GM23338 (cell line): ENCODE measurements at regions not wholly inside any gene's neighbourhood (a gene's known extent, or its start where the extent isn't known, plus 50 kb on each side); places are given as distances from the start of the nearest gene placed in this dataset.
"Not testable (repeated sequence)": the region's sequence is repeated elsewhere in the genome, so short reads cannot be mapped to it uniquely, and the experiment has no call there.

Source experiments
- ATAC-seq: fragments of 200-7000 bp; cut with Tn5 transposase; 3 replicates; pipeline ENCODE4 v1.9.1; 2020
- DNase-seq: peaks from one replicate; pipeline ENCODE4 v3.0.0-alpha.2; 2015; ENCODE audit warnings: low spot score
- H2AFZ ChIP-seq: fragments of 200-600 bp; sonication (generic); 2 replicates; pipeline ENCODE4 v1.8.0; 2016; ENCODE audit warnings: antibody characterized with exemption, mild to moderate bottlenecking, moderate library complexity
- H3F3A ChIP-seq: fragments of 200-600 bp; sonication (generic); replicated peaks from 2 replicates; pipeline ENCODE4 v1.8.0; 2017; ENCODE audit warnings: antibody characterized with exemption, mixed run types, low read depth
- H3K27ac ChIP-seq: fragments of 200-600 bp; sonication (generic); 2 replicates; pipeline ENCODE4 v1.6.1; 2016; ENCODE audit warnings: low read depth
- H3K27me3 ChIP-seq: fragments of 200-600 bp; sonication (generic); 2 replicates; pipeline ENCODE4 v1.8.0; 2016; ENCODE audit warnings: mild to moderate bottlenecking, mixed run types, moderate library complexity; ENCODE audit not compliant: insufficient read depth
- H3K36me3 ChIP-seq: fragments of 200-600 bp; sonication (generic); 2 replicates; pipeline ENCODE4 v1.8.0; 2016; ENCODE audit warnings: mild to moderate bottlenecking; ENCODE audit not compliant: insufficient read depth
- H3K4me1 ChIP-seq: fragments of 200-600 bp; sonication (generic); 2 replicates; pipeline ENCODE4 v1.8.0; 2016; ENCODE audit warnings: mild to moderate bottlenecking, moderate library complexity; ENCODE audit not compliant: insufficient read depth
- H3K4me2 ChIP-seq: fragments of 200-600 bp; sonication (generic); 2 replicates; pipeline ENCODE4 v1.7.1; 2017; ENCODE audit warnings: mixed run types
- H3K4me3 ChIP-seq: fragments of 200-600 bp; sonication (generic); 2 replicates; pipeline ENCODE4 v1.6.1; 2016; ENCODE audit warnings: mixed run types
- H3K79me2 ChIP-seq: fragments of 200-600 bp; sonication (generic); replicated peaks from 2 replicates; pipeline ENCODE4 v1.8.0; 2017; ENCODE audit warnings: mild to moderate bottlenecking; ENCODE audit not compliant: insufficient read depth
- H3K9me2 ChIP-seq: fragments of 200-600 bp; sonication (generic); 2 replicates; pipeline ENCODE4 v1.8.0; 2017; ENCODE audit not compliant: insufficient read depth
- H4K20me1 ChIP-seq: fragments of 200-600 bp; sonication (generic); replicated peaks from 2 replicates; pipeline ENCODE4 v1.8.0; 2017; ENCODE audit warnings: mild to moderate bottlenecking; ENCODE audit not compliant: insufficient read depth
- H3K27ac Mint-ChIP-seq: 2 replicates; pipeline ENCODE4 v1.8.0; 2020; ENCODE audit warnings: inconsistent platforms, mild to moderate bottlenecking, moderate library complexity, mixed read lengths
- H3K27me3 Mint-ChIP-seq: 3 replicates; pipeline ENCODE4 v1.8.0; 2022; ENCODE audit warnings: low read depth, mild to moderate bottlenecking, moderate library complexity, mixed read lengths, inconsistent platforms; ENCODE audit not compliant: insufficient read depth, poor library complexity
- H3K36me3 Mint-ChIP-seq: 3 replicates; pipeline ENCODE4 v1.8.0; 2021; ENCODE audit warnings: low read depth, mild to moderate bottlenecking, inconsistent platforms, moderate library complexity, mixed read lengths
- H3K4me1 Mint-ChIP-seq: 3 replicates; pipeline ENCODE4 v1.8.0; 2020; ENCODE audit warnings: mild to moderate bottlenecking, inconsistent platforms, mixed read lengths
- H3K4me3 Mint-ChIP-seq: 3 replicates; pipeline ENCODE4 v1.8.0; 2021; ENCODE audit warnings: moderate library complexity, mild to moderate bottlenecking, inconsistent platforms, mixed read lengths
- H3K9me3 Mint-ChIP-seq: 3 replicates; pipeline ENCODE4 v1.8.0; 2020; ENCODE audit warnings: moderate library complexity, mild to moderate bottlenecking, inconsistent platforms, mixed read lengths
- CREB1 ChIP-seq: fragments of 250-450 bp; sonication (Bioruptor Pico); IDR thresholded peaks from 2 replicates; pipeline ENCODE4 v1.5.0; 2020; ENCODE audit warnings: low read depth, mild to moderate bottlenecking, moderate library complexity
- EZH2 ChIP-seq: fragments of 200-600 bp; sonication (generic); IDR thresholded peaks from one replicate; pipeline ENCODE4 v1.8.0; 2017; ENCODE audit warnings: antibody characterized with exemption, mild to moderate bottlenecking, low read depth; ENCODE audit not compliant: unreplicated experiment
- JUNB ChIP-seq: IDR thresholded peaks from one replicate; pipeline ENCODE4 v1.6.1; 2016; ENCODE audit warnings: antibody characterized with exemption; ENCODE audit not compliant: unreplicated experiment
- POLR2AphosphoS5 ChIP-seq: IDR thresholded peaks from 2 replicates; pipeline ENCODE4 v1.6.1; 2016; ENCODE audit warnings: antibody characterized with exemption, low read depth
- STAT1 ChIP-seq: IDR thresholded peaks from one replicate; pipeline ENCODE4 v1.6.1; 2016; ENCODE audit warnings: antibody characterized with exemption; ENCODE audit not compliant: unreplicated experiment
- ZNF114 ChIP-seq: fragments of 250-450 bp; sonication (Bioruptor Pico); IDR thresholded peaks from 2 replicates; pipeline ENCODE4 v1.5.0; 2020; ENCODE audit warnings: mild to moderate bottlenecking, moderate library complexity
- TF ChIP-seq, protein P1 (sequence below): IDR thresholded peaks from 2 replicates; pipeline ENCODE4 v1.6.1; 2016; ENCODE audit warnings: antibody characterized with exemption
- TF ChIP-seq, protein P2 (sequence below), 2 experiments: fragments of 200-600 bp in 1 of 2; sonication (generic) in 1 of 2; conservative IDR thresholded peaks; 2 replicates each; pipeline versions ENCODE4 v1.5.1 to v1.6.1; 2016 to 2017; ENCODE audit warnings: antibody characterized with exemption in 2 of 2, low read depth in 2 of 2, mild to moderate bottlenecking in 2 of 2, moderate library complexity in 1 of 2
- TF ChIP-seq, protein P3 (sequence below): IDR thresholded peaks from one replicate; pipeline ENCODE4 v1.6.1; 2018; ENCODE audit warnings: antibody characterized with exemption; ENCODE audit not compliant: unreplicated experiment

GRCh38 chr9:82912645-82913044, 150.3 kb downstream of the RASEF start:
- Histone ChIP-seq H3K27ac (no peak overlapping the region), H2AFZ (no peak overlapping the region), H4K20me1 (no peaks in the 10 kb centered on the region), H3K36me3 (peaks cover 3% of the 10 kb centered on the region), H3K9me2 (peaks cover 13% of the 10 kb centered on the region), H3K4me2 (no peak overlapping the region), H3K4me1 (no peaks in the 10 kb centered on the region), H3K27me3 (no peaks in the 10 kb centered on the region), H3K4me3 (no peak overlapping the region), H3F3A (no peaks in the 10 kb centered on the region), H3K79me2 (no peaks in the 10 kb centered on the region)
- H3K27ac Mint-ChIP-seq, result no peak overlapping the region
- no peaks in the 10 kb centered on the region for H3K27me3 Mint-ChIP-seq
- peaks cover 33% of the 10 kb centered on the region for H3K9me3 Mint-ChIP-seq
- H3K4me1 Mint-ChIP-seq, result no peaks in the 10 kb centered on the region
- TF ChIP-seq, protein P1, sequence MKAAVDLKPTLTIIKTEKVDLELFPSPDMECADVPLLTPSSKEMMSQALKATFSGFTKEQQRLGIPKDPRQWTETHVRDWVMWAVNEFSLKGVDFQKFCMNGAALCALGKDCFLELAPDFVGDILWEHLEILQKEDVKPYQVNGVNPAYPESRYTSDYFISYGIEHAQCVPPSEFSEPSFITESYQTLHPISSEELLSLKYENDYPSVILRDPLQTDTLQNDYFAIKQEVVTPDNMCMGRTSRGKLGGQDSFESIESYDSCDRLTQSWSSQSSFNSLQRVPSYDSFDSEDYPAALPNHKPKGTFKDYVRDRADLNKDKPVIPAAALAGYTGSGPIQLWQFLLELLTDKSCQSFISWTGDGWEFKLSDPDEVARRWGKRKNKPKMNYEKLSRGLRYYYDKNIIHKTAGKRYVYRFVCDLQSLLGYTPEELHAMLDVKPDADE, result no peak
- TF ChIP-seq ZNF114 (no peak), STAT1 (no peak), CREB1 (no peak), POLR2AphosphoS5 (no peak)
- TF ChIP-seq, protein P2, sequence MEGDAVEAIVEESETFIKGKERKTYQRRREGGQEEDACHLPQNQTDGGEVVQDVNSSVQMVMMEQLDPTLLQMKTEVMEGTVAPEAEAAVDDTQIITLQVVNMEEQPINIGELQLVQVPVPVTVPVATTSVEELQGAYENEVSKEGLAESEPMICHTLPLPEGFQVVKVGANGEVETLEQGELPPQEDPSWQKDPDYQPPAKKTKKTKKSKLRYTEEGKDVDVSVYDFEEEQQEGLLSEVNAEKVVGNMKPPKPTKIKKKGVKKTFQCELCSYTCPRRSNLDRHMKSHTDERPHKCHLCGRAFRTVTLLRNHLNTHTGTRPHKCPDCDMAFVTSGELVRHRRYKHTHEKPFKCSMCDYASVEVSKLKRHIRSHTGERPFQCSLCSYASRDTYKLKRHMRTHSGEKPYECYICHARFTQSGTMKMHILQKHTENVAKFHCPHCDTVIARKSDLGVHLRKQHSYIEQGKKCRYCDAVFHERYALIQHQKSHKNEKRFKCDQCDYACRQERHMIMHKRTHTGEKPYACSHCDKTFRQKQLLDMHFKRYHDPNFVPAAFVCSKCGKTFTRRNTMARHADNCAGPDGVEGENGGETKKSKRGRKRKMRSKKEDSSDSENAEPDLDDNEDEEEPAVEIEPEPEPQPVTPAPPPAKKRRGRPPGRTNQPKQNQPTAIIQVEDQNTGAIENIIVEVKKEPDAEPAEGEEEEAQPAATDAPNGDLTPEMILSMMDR (conservative IDR thresholded peaks at IDR 0.05; ENCODE audit: low read depth in 2 of 2), result peak; percentile 65 to 70
- H3K36me3 Mint-ChIP-seq, result peaks cover 26% of the 10 kb centered on the region
- H3K4me3 Mint-ChIP-seq, result no peak overlapping the region
- ATAC-seq (no peak), DNase-seq (peak; percentile 46)

DNA sequence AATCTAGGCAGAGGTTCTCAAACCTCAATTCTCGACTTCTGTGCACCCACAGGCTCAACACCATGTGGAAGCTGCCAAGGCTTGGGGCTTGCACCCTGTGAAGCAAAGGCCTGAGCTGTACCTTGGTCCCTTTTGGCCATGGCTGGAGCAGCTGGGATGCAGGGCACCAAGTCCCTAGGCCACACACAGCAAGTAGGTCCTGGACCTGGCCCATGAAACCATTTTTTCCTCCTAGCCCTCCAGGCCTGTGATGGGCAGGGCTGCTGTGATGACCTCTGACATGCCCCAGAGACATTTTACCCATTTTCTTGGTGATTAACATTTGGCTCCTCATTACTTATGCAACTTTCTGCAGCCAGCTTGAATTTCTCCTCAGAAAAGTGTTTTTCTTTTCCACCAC, 146.7 kb downstream of the RASEF start:
- H3K4me1 Mint-ChIP-seq, H3K27me3 Mint-ChIP-seq: not testable (repeated sequence)

GRCh38 chr9:82920154-82920553, 142.8 kb downstream of the RASEF start:
- Mint-ChIP-seq H3K36me3 (peaks cover 22% of the 10 kb centered on the region), H3K27ac (no peak overlapping the region), H3K4me1 (peaks cover 16% of the 10 kb centered on the region), H3K9me3 (peaks cover 28% of the 10 kb centered on the region), H3K4me3 (no peak overlapping the region), H3K27me3 (peaks cover 2% of the 10 kb centered on the region)
- no peaks in the 10 kb centered on the region for H4K20me1 ChIP-seq
- no peak overlapping the region for H3K4me3 ChIP-seq
- no peaks in the 10 kb centered on the region for H3K79me2 ChIP-seq
- H3K27ac ChIP-seq, result no peak overlapping the region
- H2AFZ ChIP-seq, result no peak overlapping the region
- no peak for ATAC-seq
- H3K36me3 ChIP-seq, result peaks cover 3% of the 10 kb centered on the region
- no peak for DNase-seq
- no peaks in the 10 kb centered on the region for H3F3A ChIP-seq
- no peak overlapping the region for H3K4me2 ChIP-seq
- no peaks in the 10 kb centered on the region for H3K27me3 ChIP-seq
- peaks cover 10% of the 10 kb centered on the region; the same call in 1 of the 2 replicates for H3K4me1 ChIP-seq
- peaks cover 3% of the 10 kb centered on the region; the same call in 1 of the 2 replicates for H3K9me2 ChIP-seq
- TF ChIP-seq JUNB, result no peak
- TF ChIP-seq, protein P3, sequence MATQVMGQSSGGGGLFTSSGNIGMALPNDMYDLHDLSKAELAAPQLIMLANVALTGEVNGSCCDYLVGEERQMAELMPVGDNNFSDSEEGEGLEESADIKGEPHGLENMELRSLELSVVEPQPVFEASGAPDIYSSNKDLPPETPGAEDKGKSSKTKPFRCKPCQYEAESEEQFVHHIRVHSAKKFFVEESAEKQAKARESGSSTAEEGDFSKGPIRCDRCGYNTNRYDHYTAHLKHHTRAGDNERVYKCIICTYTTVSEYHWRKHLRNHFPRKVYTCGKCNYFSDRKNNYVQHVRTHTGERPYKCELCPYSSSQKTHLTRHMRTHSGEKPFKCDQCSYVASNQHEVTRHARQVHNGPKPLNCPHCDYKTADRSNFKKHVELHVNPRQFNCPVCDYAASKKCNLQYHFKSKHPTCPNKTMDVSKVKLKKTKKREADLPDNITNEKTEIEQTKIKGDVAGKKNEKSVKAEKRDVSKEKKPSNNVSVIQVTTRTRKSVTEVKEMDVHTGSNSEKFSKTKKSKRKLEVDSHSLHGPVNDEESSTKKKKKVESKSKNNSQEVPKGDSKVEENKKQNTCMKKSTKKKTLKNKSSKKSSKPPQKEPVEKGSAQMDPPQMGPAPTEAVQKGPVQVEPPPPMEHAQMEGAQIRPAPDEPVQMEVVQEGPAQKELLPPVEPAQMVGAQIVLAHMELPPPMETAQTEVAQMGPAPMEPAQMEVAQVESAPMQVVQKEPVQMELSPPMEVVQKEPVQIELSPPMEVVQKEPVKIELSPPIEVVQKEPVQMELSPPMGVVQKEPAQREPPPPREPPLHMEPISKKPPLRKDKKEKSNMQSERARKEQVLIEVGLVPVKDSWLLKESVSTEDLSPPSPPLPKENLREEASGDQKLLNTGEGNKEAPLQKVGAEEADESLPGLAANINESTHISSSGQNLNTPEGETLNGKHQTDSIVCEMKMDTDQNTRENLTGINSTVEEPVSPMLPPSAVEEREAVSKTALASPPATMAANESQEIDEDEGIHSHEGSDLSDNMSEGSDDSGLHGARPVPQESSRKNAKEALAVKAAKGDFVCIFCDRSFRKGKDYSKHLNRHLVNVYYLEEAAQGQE, result no peak
- TF ChIP-seq STAT1, result no peak
- TF ChIP-seq EZH2, result no peak
- TF ChIP-seq, protein P1, result no peak

More for the DNA sequence above, 146.7 kb downstream of the RASEF start:
- H3K79me2 ChIP-seq, H3K27ac Mint-ChIP-seq, H4K20me1 ChIP-seq, H3K4me2 ChIP-seq, H3F3A ChIP-seq, H3K9me2 ChIP-seq, DNase-seq, H2AFZ ChIP-seq, ATAC-seq, H3K36me3 ChIP-seq, H3K4me1 ChIP-seq, H3K27me3 ChIP-seq, H3K27ac ChIP-seq, H3K4me3 Mint-ChIP-seq, H3K4me3 ChIP-seq: not testable (repeated sequence)
- H3K36me3 Mint-ChIP-seq, result peaks cover 26% of the 10 kb centered on the region
- peaks cover 37% of the 10 kb centered on the region for H3K9me3 Mint-ChIP-seq
